GM19351 (cell line): ENCODE measurements at regions not wholly inside any gene's neighbourhood (a gene's known extent, or its start where the extent isn't known, plus 50 kb on each side); places are given as distances from the start of the nearest gene placed in this dataset.

Experiments
- ATAC-seq: cut with Tn5 transposase; IDR thresholded peaks from one replicate; pipeline ENCODE4 v1.9.1; 2021; ENCODE audit warnings: mild to moderate bottlenecking, moderate library complexity; ENCODE audit not compliant: unreplicated experiment

DNA sequence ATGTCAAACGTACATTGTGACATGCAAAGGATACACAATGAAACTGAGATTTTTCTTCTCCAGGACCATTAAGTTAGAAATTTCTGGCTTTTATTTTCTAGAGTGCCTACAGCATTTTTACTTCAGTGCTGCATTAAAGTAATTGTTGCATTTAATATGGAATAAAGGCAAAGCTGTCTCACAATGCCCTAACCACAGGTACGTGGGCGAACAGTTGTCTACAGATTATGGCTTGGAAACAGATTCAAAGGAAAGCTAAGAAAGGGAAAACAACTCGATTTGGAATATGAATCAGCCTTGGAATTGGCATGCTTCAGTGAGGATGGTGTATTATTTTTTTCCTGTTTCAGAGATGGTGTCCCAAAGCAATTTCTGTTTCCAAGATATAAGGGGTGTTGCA is 79.1 kb upstream of the TUSC7 start:
- ATAC-seq = no peak

GRCh38 chr3:116639641-116640040 is 69.9 kb upstream of the TUSC7 start:
- ATAC-seq = no peak

- no peak for ATAC-seq
These were observed 69.5 kb upstream of the TUSC7 start for GRCh38 chr3:116640109-116640508.

DNA sequence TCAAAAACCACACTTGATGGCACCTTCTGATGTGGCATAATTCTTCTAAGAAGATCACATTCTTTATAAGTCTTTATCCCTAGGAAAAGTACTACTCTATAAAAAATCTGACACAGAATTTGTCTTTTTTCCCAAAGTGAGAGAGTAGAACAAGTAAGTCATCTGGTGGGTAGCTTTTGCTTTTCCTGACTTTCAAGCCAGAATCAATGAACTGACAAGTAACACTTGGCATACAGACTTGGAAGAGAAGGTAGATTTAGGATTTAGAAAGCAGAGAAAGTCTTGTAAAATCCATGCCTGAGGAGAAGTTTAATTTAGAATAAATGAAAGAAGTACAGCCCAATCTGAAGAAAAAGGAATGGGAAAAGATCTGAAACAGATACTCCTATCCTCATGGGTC is 66.6 kb upstream of the TUSC7 start:
- ATAC-seq = no peak

DNA sequence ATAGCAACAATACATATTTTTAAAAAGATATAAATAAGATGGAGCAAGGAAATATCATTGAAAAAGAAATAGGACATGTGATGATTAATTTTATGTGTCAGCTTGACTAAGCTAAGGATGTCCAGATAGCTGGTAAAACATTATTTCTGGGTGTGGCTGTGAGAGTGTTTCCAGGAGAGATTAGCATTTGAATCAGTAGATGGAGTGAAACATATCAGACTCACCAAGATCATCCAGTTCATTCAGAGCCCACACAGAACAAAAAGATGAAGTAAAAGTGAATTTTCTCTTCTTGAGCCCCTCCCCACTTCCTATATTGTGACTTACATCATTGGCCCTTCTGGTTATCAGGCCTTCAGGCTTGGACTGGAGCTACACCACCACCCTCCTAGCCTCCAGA is 61.6 kb upstream of the TUSC7 start:
- ATAC-seq = no peak
